GM18511 (cell line): ENCODE measurements at regions not wholly inside any gene's neighbourhood (a gene's known extent, or its start where the extent isn't known, plus 50 kb on each side); places are given as distances from the start of the nearest gene placed in this dataset.

Experiments
- ATAC-seq: cut with Tn5 transposase; IDR thresholded peaks from one replicate; pipeline ENCODE4 v1.9.1; 2021; ENCODE audit warnings: mild to moderate bottlenecking, moderate library complexity; ENCODE audit not compliant: unreplicated experiment

DNA sequence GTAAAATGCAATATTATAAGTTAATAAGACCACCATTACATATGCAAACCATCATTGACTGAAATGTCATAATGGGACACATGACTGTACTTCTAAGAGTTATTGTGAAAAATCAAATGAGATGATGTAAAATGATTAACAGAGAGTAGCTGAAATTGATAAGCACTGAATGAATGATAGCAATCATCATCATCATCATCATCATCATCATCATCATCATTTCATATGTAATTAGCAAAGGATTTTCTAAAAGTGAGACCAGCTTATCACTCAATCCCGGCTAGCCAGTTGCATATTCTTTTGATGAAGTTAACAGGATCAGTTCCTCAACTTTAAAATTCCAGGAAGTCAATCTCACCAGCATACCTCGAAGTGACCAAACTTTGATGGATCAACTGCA, 650.3 kb upstream of the KLF4 start:
- ATAC-seq: no peak

DNA sequence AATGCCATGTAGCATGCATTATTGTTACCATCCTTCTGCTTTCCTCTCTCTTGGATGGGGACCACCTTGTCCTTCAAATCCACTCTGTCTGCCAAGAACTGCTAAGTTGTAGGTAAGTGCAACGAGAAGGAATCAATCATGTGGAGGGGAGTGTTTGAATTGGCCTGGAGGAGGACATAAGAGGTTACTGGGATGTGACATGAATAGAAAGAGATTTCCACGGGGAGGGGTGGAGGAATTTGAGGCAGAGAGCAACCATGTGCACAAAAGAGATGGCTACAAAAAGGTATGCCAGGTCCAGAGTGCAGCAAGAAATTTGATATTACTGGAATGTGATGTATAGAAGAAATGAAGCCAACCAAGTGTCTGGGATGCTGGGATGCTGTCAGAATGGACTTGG, 648.9 kb upstream of the KLF4 start:
- no peak for ATAC-seq

DNA sequence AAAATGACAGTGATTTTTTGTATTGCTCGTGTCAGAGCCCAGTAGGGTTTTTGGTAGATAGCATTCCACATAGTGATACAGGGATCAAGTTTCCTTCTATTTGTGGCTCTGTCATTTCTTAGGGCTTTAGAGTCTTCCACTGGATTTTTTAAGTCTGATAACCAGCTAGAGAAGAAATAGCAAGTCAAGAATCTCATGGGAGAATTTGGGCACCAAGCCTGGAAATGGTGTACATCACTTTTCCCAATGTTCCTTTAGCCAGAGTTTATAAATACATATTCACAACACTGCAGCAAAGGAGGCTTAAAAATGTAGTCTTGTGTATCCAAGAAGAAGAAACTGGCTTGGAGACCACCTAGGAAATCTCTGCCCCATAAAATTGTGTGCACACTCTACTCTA, 647.1 kb upstream of the KLF4 start:
- no peak for ATAC-seq

DNA sequence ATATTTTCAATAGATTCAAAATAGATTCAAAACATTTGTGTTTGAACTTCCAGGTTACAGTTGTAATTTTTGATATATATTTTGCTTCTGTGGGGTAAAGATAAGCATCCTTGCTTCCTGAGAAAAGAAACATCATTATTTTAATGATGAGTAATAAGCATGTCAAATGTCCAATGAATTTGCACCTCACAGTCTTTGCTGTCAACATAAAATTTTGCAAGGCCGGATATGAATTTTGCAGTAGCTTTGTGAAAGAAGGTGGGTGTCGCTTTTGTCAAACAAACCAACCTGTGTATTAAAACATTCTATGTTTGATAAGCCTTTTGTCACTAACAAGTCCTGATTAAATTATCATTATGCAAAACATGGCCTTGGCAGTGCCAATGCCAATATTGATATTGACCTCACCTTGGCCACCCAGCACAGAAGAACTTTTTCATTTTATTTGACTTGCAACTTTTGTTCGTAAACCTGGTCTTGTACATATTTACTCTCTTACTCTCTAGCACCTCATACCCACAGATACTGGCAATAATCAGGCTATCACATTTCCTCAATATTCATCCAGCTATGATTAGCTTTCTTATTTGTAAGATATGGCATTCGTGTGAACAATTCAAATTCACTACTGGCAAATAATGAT, 645.0 kb upstream of the KLF4 start:
- no peak for ATAC-seq

DNA sequence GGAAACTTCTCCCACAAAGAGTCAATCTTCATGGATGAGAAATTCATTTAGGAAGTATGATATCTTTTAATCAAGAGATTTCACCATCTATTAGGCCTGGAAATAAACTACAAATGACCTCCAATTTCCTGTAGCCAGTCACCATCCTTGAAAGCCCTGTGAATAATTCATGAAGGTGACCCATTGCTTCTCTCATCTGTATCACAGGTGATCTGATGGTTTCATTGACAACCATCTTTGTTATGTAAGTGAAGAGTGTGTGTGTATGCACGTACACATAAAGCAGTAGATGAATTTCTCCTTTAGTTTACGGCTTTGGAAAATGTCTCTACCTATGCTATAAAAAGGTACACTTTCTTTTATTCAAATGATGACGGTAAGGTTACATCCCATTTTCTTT, 644.1 kb upstream of the KLF4 start:
- ATAC-seq: no peak

DNA sequence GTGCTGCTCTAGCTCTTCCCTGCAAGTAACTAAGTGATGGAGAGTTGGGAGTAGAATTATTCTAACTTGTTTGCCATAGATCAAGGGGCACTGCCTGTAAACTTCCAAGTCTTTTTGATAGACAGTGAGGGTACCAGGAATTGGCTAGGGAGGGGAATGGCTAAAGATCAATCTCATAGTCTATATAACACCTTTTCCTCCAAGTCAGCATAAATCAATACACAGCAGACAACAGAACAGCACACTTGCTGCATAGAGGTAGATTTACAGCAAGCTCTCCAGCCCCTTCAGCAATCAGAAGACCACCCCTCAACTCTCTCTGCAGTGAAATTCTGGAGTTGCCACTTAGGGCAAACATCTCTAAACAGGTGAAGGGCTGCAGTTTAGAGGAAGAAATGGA, 643.5 kb upstream of the KLF4 start:
- ATAC-seq: no peak

DNA sequence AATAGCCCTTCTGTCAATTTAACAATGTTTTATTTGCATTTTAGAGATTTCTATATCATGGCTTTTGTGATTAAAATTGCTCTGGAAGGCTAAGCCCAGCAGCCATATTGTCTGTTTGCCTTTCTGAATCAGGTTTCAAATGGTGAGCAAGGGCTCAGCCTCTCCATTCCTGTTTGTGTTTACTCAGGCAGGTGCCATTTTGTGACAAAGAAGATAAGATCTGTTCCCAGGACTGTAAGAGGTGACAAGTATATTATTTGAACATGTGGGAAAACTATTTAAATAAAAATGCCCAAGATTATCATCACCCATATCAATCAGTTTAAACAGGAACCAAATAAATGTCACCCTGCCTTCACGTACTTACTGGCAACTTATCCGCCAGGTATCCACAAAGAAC, 641.3 kb upstream of the KLF4 start:
- ATAC-seq: no peak

DNA sequence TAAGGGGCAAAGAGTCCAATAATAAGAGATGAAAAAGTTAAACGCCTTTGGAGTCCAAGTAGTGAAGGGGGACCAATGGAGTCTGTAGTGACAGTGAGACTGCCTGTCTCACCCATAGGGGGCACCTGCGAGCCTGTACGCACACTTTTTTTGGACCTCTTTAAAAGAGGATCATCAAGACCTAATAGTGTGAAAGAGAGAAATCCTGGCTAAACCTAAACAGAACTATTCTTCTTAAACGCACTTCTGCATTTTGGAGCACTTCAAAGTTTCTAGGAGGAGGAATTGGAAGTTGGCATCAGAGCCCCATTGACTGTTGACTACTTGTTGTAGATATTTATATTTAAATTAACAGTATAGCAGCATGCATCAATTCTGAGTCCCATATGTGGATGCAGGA, 636.1 kb upstream of the KLF4 start:
- no peak for ATAC-seq

DNA sequence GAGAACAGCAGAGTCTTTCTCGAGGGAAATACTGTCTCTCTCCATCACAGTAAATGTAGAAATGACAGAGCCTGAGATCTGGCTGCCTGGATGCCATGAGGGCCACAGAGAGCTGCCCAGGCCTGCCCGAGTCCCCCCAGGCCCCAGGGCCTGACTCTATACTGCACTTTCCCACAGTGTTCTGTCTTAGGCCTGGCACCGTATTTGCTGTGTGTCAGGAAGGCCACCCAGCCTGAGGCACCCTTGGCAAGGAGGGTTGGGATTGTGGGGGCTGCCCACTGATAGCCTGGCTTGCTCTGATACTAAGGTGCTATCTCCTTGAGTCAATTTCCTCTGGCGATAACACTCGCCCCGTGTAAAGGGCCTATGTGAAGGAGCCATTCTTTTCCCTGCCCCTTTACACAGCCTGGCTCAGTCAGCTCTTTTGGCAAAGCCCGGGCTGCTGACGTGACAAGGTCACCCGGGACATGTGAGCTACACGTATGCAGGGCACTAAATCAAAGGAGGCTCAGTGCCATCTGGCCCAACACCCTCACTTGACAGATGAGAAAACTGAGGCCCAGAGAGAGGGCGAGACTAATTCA, 630.1 kb upstream of the KLF4 start:
- no peak for ATAC-seq

DNA sequence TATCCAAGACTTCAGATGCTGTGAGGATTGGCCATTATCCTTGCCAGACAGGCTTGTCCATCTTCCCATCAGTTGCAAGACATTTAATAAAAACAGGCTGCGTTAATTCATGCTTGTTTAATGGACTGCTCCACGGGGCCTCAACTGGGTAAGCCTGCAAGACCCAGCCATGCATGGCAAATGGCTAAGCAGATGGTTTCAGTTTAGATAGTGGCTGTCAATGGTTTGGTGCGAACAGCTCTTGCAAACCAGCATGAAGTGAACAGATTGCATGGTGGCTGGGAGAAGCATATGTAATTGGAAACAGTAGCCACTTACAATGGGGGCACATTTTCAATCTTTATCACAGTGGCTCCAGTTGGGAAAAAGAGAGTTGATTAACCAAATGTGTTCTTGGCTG, 628.2 kb upstream of the KLF4 start:
- ATAC-seq: peak; percentile 45

DNA sequence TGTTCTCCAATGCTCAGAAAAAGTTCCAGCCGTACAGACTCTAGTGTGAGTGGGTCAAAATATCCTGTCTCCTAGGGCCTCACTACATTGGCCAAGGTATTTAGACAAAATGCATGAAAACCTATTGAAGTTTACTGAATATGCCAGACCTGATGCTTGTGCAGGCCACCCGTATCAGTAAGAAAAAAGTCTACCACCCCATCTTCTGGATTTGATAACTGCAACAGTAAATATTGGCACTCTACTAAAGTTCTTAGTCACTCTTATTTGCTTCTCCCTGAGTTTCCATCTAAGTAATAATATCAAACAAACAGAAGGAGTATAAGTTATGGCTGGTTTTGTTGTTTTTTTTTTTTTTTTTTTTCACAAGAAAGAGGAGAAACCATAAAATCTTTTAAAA, 627.7 kb upstream of the KLF4 start:
- no peak for ATAC-seq

DNA sequence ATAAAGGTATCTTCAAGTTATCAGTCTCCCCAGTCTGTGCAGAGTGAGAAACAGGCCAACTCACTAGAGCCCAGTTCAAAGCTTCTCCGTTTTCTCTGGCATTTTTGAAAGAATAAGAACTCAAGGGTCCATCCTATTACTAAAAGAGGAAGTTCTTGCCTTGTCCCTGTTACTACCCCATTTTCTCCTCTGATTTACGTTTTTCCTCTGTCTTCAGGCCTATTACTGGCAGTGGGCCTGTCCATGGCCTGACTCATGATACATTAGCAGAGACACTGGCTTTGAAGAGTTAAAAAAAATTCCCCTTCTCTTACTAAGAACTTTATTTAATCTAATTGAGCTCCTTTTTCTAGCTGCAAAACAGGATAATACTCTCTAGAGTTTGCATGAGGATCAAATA, 624.0 kb upstream of the KLF4 start:
- ATAC-seq: no peak

DNA sequence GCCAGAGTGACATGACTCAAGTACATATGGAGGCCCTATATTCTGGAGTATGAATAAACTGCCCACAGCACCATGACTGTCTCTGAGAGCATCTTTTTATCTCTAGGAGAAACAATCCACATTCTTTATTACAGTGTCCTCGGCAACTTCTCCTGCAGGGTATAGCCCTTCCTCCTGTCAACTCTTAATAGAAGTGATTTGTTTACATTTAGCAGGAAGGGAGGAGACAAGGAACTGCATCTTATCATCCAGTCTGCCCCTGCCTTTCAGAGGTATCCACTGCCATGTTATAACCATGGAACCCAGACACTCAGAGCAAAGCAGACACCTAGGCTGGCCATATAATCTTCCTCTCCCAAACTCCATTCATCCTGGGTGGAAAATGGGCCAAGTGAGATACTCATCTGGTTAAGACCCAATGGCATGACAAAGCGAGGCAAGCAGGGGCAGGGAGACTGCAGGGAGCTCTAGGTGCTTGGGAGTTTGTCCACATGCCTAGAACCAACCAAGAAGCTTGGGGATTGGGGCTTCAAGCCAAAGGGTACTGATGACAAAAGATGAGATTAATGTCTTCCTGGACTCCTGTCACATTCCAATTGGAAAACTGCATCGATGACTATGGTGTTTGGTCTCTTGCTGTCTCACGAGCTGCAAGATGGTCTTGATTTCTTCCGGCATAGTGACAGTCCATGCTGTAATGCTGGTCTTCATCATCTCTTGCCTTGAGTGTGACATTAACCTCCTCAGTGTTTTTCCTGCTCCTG, 620.5 kb upstream of the KLF4 start:
- no peak for ATAC-seq

DNA sequence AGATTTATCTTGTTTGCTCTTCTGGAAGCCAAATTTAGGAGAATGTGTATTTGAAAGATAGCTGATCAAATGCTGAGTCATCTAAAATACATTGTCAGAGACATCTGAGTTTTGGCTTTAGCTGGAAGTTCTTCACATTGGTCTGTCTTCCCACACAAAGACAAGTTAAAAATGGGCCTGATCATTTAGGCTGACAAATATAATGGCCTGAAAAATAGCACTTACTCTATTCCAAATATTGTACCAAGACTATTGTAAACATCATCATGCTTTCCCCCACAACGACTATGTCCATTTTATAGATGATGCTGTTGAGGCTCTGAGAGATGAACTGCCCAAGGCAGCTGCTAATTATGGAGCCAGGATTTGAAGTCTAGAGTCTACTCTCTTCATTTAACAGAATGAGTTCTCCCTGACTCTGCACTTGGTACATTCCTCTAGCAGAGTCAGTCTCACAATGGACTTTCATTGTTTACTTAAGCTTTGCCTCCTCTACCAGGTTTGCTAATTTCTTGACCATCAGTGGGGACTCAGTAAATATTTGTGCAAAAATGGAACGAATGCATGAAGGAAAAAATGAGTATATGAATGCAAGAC, 619.4 kb upstream of the KLF4 start:
- ATAC-seq: no peak

DNA sequence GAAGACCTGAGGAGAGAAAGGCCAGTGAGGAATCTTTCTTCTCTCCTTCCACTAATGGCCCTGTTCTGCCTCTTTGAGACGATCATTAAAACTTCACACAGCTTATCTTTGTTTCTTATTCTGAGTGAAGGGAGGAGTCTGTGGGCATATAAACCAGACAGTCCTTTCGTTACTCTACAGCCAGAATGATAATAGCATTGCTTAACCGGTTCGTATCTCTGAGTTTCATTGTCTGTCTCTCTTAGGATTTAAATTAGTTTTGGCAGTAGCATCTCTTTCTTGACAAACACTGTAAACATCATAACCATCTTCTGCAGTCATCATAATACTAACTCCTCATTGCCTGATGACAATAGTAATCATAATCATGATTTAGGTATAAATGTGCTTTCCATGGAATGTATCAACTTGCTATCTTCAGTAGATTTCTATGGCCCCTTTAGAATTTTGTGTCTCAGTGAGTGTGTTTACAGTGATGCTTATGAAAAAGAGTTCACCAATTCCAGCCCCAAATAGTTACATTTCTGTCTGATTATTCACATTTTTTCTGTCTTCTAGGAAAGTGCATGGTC, 618.8 kb upstream of the KLF4 start:
- no peak for ATAC-seq

DNA sequence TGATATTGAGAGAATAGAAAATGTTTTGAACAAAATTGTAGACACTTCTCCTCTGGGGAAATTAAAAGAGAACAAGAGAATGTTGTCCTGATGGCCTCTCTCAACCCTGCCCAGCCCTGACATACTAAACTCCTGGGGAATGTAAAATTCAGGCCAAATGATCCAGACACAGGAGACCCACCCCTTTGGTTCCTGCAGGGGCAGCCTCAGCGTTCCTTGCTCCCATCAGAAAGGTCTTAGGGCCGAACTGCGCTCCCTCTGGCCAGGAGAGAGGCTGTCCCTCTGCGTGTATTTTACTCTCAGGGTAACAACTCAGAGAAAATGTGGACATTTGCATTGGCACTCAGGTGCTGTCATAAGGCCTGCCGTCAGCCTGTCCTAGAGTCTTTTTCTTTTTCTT, 616.3 kb upstream of the KLF4 start:
- ATAC-seq: no peak

DNA sequence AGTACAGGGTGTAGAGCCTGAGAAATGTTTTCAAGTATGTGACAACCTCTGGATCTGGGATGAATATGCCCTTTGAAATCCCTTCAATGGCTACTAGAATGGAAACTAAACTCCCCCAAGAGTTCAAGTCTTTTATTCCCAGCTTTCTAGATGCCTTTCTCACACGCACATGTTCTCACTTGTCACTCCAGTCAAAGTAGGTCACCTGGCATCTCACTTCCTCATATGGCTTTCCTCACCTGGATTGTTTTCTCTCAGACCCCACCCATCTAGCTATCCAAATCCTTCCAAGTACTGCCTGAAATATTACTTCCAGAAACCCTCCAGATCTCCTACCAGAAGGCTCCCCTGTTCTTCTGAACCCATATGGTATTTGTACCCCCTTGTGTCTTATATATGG, 615.4 kb upstream of the KLF4 start:
- no peak for ATAC-seq

DNA sequence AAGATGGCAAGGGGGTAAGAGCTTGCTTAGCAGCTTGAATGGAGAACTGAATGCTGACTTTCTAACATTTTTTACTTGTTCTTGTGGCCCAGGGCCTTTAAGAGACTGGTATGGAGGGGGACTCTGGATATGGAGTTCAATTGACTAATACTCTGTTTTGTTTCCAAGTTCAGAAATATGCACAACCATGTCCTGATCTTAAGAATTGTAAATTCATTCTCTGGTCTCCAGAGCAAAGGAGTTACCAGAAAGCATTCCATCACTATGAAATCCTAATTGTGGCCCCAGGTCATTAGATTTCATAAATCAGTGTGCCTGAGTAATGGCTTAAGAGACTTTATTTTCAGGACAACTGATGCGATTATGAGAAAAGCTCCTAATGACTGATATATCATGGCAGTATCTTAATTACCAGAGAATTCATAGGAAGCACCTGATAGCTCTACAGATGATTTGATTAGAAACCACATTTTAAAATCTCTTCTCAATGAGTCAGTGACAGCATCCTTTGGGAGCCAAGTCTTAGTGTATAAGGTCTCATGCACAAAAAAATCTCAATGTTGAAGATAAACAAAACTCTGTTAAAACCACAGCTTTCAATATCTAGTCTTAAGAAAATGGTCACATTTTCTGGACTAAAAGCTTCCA, 613.6 kb upstream of the KLF4 start:
- ATAC-seq: no peak

DNA sequence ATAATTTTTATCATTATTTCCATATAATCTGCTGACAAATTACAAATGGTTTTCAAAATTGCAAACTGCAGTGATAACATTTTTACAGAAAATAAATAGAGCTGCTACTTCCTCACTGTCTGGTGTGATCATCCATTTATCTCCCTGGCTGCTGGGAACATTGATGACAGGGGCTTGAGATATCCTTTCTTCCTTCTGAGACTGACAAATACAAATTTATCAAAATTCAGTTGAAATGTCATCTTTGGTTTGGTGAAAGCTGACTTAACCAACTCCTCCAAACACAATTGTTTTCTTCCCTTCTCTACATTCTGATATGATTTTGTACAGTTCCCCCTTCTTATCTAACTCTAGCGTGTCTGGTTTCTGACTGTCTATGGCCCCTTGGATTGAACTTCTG, 611.8 kb upstream of the KLF4 start:
- ATAC-seq: no peak

DNA sequence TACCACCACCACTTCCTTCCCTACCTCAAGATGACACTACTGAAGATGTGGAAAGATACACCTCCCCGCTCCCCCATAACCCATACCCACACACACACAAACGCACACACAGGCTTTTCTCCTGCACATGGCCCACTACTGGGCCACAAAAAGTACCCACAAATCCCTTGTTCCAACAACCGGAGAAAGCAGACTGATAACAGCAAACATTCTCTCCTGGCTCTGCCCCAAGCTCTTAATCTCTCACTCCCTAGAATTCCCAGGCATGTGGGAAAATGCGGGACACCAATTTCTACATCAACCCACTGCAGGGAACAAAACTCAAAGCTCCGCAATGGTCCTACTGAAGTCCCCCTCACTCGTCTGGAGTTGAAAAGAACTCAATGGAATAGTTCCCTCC, 611.0 kb upstream of the KLF4 start:
- no peak for ATAC-seq

DNA sequence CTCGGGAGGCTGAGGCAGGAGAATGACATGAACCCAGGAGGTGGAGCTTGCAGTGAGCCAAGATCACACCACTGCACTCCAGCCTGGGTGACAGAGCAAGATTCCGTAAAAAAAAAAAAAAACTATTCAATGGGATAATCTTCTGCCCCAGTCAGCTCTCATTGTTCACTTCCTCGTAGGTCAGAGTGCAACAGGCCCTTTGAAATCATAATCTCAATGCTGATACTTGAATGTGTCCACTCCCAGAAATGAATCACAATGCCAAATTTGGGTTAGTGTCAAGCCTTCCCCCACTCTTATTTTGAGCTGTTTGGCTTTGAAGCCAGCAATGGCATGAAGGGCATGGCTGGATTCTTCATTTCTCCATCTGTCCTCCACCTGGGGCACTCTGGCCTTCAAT, 610.3 kb upstream of the KLF4 start:
- ATAC-seq: no peak
